NB4 (cell line): ENCODE measurements at regions not wholly inside any gene's neighbourhood (a gene's known extent, or its start where the extent isn't known, plus 50 kb on each side); places are given as distances from the start of the nearest gene placed in this dataset.

Experiments
- CTCF ChIP-seq: IDR thresholded peaks from one replicate; pipeline ENCODE4 v1.5.1; 2012; ENCODE audit warnings: low read depth, low read length
- MAX ChIP-seq: IDR thresholded peaks from 2 replicates; pipeline ENCODE4 v1.6.1; 2011; ENCODE audit warnings: low read depth, low read length
- MYC ChIP-seq: IDR thresholded peaks from 2 replicates; pipeline ENCODE4 v1.6.1; 2011; ENCODE audit warnings: low read depth, low read length
- POLR2A ChIP-seq: IDR thresholded peaks from 2 replicates; pipeline ENCODE4 v1.6.1; 2011; ENCODE audit warnings: mild to moderate bottlenecking; ENCODE audit not compliant: insufficient read length; ENCODE audit errors: extremely low read depth

- TF ChIP-seq CTCF (no peak), POLR2A (no peak), MAX (no peak), MYC (no peak)
These were observed 537.9 kb upstream of the FAT3 start for GRCh38 chr11:91686700-91687099.
